ENCODE measurements at regions not wholly inside any gene's neighbourhood (a gene's known extent, or its start where the extent isn't known, plus 50 kb on each side); places are given as distances from the start of the nearest gene placed in this dataset.

GRCh38 chr6:101236709-101237108 is 156.8 kb upstream of the GRIK2 start:
- intact Hi-C loops (cut with DNase I; ENCODE audit: low total_unique reads): no loop called here
- H3K4me3 ChIP-seq: no peak overlapping the region
- no peaks in the 10 kb centered on the region for H3K9me3 ChIP-seq
- no peak for DNase-seq
- no peaks in the 10 kb centered on the region for H3K36me3 ChIP-seq (ENCODE audit: low read depth, missing control alignments)
- H3K27me3 ChIP-seq: no peaks in the 10 kb centered on the region
- no peak overlapping the region for H3K27ac ChIP-seq
- no peak for TF ChIP-seq POLR2A (IDR thresholded peaks at IDR 0.05)
- no peak for TF ChIP-seq CTCF (IDR thresholded peaks at IDR 0.05)
- WGBS, 2 donors: 81 to 85% methylated on average over 4 of the region's 4 CpGs
- H3K4me1 ChIP-seq: no peaks in the 10 kb centered on the region

GRCh38 chr6:101241442-101241841 is 152.1 kb upstream of the GRIK2 start:
- TF ChIP-seq CTCF (IDR thresholded peaks at IDR 0.05) (no peak), POLR2A (IDR thresholded peaks at IDR 0.05) (no peak)
- intact Hi-C loops (cut with DNase I; ENCODE audit: low total_unique reads): no loop called here

GRCh38 chr6:101249470-101249869 is 144.0 kb upstream of the GRIK2 start:
- DNase-seq: no peak
- intact Hi-C loops (cut with DNase I; ENCODE audit: low total_unique reads): no loop called here
- no peak for TF ChIP-seq CTCF (IDR thresholded peaks at IDR 0.05)
- no peak for TF ChIP-seq POLR2A (IDR thresholded peaks at IDR 0.05)
- H3K4me1 ChIP-seq: no peaks in the 10 kb centered on the region
- no peaks in the 10 kb centered on the region for H3K9me3 ChIP-seq
- H3K27ac ChIP-seq: no peak overlapping the region
- H3K27me3 ChIP-seq: no peaks in the 10 kb centered on the region
- no peaks in the 10 kb centered on the region for H3K36me3 ChIP-seq (ENCODE audit: low read depth, missing control alignments)
- H3K4me3 ChIP-seq: no peak overlapping the region

More at GRCh38 chr6:101241442-101241841, 152.1 kb upstream of the GRIK2 start:
- H3K27me3 ChIP-seq: no peaks in the 10 kb centered on the region
- H3K36me3 ChIP-seq (ENCODE audit: low read depth, missing control alignments): no peaks in the 10 kb centered on the region
- no peak overlapping the region for H3K4me3 ChIP-seq
- H3K9me3 ChIP-seq: no peaks in the 10 kb centered on the region
- no peak overlapping the region for H3K27ac ChIP-seq
- H3K4me1 ChIP-seq: no peaks in the 10 kb centered on the region
- no peak for DNase-seq

- Histone ChIP-seq H3K36me3 (ENCODE audit: low read depth, missing control alignments) (no peaks in the 10 kb centered on the region), H3K27me3 (no peaks in the 10 kb centered on the region), H3K4me3 (no peak overlapping the region), H3K4me1 (no peaks in the 10 kb centered on the region), H3K27ac (no peak overlapping the region), H3K9me3 (no peaks in the 10 kb centered on the region)
- intact Hi-C loops (cut with DNase I; ENCODE audit: low total_unique reads): no loop called here
- no peak for TF ChIP-seq POLR2A (IDR thresholded peaks at IDR 0.05)
- TF ChIP-seq CTCF (IDR thresholded peaks at IDR 0.05): no peak
- DNase-seq: no peak
These were observed 136.3 kb upstream of the GRIK2 start for GRCh38 chr6:101257163-101257562.

GRCh38 chr6:101259505-101259904 is 134.0 kb upstream of the GRIK2 start:
- 75 to 77% methylated on average over 5 of the region's 5 CpGs for WGBS, 2 donors
- intact Hi-C loops (cut with DNase I; ENCODE audit: low total_unique reads): no loop called here
- Histone ChIP-seq H3K9me3 (no peaks in the 10 kb centered on the region), H3K27me3 (no peaks in the 10 kb centered on the region), H3K36me3 (ENCODE audit: low read depth, missing control alignments) (no peaks in the 10 kb centered on the region), H3K27ac (no peak overlapping the region), H3K4me1 (no peaks in the 10 kb centered on the region), H3K4me3 (no peak overlapping the region)
- TF ChIP-seq CTCF (IDR thresholded peaks at IDR 0.05) (no peak), POLR2A (IDR thresholded peaks at IDR 0.05) (no peak)
- DNase-seq: no peak
